Heart left ventricle (tissue), 13 donors: ENCODE measurements at regions not wholly inside any gene's neighbourhood (a gene's known extent, or its start where the extent isn't known, plus 50 kb on each side); places are given as distances from the start of the nearest gene placed in this dataset.

Experiments
- POLR2A ChIP-seq, 2 donors: fragments of 450-650 bp; IDR thresholded peaks; one replicate each; pipeline ENCODE4 v1.6.1; 2017; ENCODE audit warnings: antibody characterized with exemption in 2 of 2, mild to moderate bottlenecking in 2 of 2, moderate library complexity in 2 of 2
- TF ChIP-seq, protein P1 (sequence below), 12 donors: fragments of 200-600 bp; sonication (generic) in 4 of 12; IDR thresholded peaks; one replicate each; pipeline versions ENCODE4 v1.5.0 to v1.8.0; 2018 to 2022; ENCODE audit warnings: antibody characterized with exemption in 12 of 12, mild to moderate bottlenecking in 5 of 12
- donor health status: ischemic (EF 13 %, LVEDD 7.1; RV severe dilation, severe dysfunction).
- donor health status: DM: no; HTN: yes; CAD: no.
- donor health status: DM: no; HTN: no; CAD: no.
- donor health status: ischemic (EF 25% LVEDD 6.9; RV normal size, moderate dysfunction).
- donor health status: ischemic (EF 25% LVEDD 5.7; RV mildly dilated, moderate dysfunction).
- donor health status: ischemic (EF 35%, LVEDD 5.7; RV mildly dilated, moderate dysfunction).
- donor health status: nonischemic (EF 11% LVEDD 7.7; RV severe dilation, severe dysfunction).
- donor health status: DM: yes; HTN: yes; CAD: no.
- donor health status: PGD.
- donor health status: ischemic (EF 29% LVEDD 5.4; RV normal size, mild dysfunction).
- donor health status: nonischemic (EF 23%, LVEDD 6.1; RV moderate dilation, normal function).

- TF ChIP-seq, protein P1, sequence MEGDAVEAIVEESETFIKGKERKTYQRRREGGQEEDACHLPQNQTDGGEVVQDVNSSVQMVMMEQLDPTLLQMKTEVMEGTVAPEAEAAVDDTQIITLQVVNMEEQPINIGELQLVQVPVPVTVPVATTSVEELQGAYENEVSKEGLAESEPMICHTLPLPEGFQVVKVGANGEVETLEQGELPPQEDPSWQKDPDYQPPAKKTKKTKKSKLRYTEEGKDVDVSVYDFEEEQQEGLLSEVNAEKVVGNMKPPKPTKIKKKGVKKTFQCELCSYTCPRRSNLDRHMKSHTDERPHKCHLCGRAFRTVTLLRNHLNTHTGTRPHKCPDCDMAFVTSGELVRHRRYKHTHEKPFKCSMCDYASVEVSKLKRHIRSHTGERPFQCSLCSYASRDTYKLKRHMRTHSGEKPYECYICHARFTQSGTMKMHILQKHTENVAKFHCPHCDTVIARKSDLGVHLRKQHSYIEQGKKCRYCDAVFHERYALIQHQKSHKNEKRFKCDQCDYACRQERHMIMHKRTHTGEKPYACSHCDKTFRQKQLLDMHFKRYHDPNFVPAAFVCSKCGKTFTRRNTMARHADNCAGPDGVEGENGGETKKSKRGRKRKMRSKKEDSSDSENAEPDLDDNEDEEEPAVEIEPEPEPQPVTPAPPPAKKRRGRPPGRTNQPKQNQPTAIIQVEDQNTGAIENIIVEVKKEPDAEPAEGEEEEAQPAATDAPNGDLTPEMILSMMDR (IDR thresholded peaks at IDR 0.05), result no peak
- TF ChIP-seq POLR2A (IDR thresholded peaks at IDR 0.05), result no peak
These were observed 77.2 kb upstream of the SLC38A11 start for GRCh38 chr2:165032559-165032958.
